ENCODE measurements at regions not wholly inside any gene's neighbourhood (a gene's known extent, or its start where the extent isn't known, plus 50 kb on each side); places are given as distances from the start of the nearest gene placed in this dataset.

DNA sequence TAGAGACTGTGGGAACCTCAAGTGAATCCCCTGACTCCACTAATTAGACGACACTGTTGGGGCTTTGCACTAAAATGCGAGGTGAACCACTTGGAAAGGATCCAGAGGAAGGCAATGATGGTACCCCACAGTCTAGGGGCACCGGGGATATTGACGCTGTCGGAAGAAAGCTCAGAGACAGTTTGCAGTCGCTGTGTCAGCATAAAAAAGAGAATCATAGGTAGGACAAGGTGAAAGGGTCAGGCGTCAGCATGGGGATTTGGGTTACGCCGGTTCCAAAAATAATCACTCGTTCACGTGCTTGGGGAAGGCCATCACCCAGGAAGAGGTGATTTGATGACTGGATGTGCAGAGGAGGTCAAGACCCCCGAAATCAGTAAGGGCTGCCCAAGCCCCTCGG lies 598.0 kb upstream of the NOX3 start:
- no peak for DNase-seq (ENCODE audit: low read depth)

DNA sequence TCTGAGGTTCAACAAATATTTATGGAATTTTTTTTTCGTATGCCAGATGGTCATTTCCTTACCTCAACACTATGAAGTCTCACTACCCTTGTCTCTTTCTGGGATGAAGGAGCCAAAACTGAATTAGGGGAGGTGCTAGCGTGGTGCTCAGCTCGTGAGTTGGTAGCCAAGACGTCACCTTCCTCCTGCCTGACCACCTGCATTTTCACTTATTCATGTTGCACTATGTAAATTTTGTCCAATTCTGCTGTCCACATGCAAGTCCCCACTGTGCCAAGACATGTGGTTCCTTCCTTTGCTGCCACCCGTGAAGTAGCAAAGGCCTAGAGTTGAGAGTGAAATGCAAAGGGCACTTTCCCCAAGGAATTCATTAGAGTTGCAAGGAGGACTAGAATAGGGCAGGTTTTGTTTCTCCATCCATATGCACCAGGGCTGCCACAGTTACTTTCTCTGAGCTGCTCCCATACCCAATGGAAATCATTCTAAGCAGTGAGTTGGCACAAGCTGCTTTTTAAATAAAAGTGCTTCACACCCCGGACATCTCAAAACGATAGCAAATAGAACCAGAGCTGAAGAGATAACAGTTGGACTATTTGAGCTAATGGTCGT lies 591.3 kb upstream of the NOX3 start:
- no peak for DNase-seq (ENCODE audit: low read depth)

DNA sequence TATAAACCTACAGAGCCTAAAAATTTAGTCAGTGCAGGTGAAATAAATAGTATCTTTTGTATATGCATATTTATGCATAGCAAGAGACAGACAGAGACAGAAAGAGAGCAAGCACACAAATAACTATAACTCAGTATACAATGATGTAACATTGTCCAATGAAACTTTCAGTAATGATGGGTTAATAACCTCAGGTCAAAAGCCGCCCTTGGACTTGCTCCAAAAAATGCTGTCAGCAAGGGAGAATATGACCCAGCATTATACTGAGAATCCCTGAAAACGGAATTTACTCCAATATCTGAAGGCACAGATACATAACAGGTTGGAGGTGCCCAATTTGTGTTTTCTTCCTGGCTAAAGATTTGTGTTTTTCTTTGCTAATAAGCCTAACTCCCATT lies 590.6 kb upstream of the NOX3 start:
- DNase-seq (ENCODE audit: low read depth): no peak

DNA sequence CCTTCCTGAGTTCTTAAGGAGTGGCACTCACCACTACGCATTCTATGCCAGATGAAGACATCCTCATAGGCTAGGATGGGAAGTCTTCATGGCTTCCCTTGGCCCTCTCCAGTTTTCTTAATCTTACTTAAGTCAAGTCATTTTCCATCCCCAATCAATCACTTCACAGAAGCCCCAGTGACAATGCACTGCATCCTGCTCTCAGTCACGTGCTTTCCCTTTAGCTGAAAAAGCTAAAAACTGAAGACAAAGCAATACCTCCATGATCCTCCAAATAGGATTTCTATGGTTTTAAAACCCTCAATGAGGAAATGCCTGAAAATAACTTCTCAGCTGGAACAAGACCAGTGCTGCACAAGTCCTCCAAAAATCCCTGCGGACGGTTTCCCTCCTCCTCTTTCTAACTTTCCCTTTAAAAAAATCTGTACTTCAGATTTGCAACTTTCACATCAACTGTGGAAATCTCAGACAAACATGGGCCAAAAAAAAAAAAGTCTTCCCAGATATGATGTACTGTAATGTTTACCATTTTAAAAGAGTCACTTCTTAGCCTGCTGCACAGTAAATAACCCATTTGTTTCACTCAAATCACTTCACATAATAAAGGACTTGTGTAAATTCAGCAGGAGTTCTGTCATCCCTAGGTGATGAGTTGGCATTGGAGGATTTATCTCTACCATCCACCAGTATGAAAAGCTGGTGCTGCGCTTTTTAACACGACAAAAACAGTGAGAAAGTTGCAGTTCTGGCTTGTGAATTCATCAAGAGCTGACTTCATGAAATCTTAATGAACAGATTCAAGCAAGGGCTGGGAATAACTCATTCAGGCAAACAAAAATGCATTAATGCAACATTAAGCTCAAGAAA lies 590.0 kb upstream of the NOX3 start:
- DNase-seq (ENCODE audit: low read depth): no peak

DNA sequence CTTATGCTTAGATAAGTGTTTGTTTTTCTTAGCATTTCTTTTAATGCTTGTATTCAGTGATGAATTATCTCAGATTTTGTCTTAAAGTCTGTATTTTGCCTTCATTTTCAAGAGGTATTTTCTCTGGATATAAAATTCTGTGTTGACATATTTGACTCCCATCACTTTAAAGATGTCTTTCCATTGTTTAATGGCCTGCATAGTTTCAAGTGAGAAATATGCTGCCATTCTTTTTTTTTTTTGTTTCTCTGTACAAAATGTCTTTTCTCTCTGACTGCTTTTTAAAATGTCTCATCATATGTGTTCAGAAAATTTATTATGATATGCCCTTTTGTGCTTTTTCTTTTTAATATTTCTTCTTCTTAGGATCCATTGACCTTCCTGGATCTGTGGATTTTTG lies 578.0 kb upstream of the NOX3 start:
- DNase-seq (ENCODE audit: low read depth): no peak

DNA sequence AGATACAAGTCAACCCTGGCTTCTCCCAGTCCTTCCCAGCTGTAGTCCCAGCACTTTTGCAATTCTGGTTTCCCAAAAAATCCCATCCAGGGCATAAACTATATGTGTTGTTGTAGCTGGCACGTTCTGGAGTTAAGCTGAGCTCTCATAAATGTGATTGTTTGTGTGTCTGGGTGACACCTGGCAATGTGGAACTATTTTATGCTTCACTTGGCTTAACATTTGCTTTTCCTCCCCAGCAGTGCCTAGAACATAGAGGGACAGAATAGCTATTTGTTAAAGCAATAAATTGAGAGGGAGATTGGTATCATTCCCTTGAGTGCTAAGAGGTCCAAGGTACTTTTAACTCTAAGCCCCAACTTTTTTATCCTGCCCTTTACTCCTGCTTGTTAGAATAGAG lies 575.9 kb upstream of the NOX3 start:
- DNase-seq (ENCODE audit: low read depth): no peak

DNA sequence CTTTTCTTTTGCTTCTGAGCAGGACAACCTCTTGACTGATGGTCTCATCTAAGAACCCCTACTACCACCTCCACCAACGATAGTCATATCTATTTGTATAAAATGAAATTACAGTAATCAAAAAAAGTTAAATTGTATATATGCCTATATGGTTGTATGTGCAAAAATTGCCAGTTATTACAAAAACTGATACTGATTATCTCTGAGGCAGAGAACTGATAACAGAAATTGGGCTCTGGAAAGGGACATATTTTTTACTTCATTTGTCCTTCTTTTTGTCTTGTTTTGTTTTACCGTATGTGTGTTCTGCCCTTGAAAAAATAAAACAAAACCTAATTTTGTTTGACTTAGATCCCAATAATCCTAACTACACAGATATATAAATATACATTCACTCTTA lies 574.4 kb upstream of the NOX3 start:
- no peak for DNase-seq (ENCODE audit: low read depth)

DNA sequence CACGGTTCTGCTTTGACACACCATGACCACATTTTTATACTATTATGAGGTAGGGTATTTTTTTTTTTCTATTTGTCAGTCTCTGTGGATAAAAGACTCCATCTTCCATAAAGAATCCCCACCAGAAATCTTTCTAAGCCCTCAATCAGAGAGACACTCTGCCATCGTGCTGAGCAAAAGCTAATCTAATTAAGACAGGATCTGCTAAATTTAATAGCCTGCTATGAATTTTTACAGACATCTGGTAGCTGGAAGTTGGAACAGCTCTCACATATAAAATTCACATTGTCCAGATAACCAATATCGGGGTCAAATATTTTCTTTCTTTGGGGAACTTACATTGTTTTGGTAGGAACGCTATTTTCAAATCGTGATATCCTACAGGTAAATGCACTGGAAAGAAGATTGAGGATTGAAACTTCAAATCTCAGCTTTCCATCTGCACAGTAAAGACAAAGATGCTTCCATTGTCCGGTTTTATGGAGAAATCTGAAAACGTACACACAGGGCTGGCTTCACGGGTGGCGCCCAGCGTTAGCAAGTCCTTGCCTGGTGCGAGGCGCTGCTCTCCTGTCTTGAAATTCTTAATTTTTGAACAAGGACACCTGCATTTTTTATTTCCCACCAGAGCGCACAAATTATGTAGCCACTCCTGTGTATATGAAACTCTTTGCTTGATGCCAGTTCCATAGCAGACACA lies 573.8 kb upstream of the NOX3 start:
- no peak for DNase-seq (ENCODE audit: low read depth)

DNA sequence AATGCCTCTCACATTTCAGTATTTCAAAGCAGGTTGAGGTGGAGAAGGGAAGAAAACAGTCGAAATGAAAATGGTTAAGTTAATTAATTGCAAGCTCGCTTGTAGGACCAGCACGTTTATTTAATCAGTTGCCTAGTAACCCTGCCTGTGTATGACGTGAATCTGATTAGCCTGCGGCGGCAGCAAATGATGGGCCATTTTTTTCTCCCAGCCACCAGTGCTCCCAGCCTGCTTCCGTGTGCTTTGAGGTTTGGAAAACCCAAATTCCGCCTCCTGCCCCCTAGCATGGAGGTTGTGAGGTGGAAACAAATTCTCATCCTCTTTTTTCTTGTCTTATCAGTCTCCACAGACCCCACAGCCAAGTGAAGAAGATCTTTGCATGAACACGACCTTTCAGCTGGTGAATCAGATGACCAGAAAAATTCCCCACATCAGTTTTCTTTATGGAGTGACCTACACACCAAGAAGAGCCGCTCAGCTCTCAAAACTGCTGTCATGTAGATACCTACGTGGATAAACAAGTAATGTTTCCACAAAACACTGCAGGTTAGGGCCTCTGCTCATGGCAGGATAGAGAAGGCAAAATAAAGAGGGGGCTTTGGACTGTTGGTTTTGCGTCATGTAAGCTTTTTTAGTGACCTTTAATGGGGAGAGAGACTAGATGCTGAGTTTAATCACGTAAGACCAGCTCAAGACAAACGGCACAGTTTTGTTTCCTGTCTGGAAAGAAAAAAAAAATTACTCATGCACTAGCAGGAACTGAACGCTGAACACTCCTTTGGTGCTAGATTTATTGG lies 572.9 kb upstream of the NOX3 start:
- DNase-seq (ENCODE audit: low read depth): no peak

DNA sequence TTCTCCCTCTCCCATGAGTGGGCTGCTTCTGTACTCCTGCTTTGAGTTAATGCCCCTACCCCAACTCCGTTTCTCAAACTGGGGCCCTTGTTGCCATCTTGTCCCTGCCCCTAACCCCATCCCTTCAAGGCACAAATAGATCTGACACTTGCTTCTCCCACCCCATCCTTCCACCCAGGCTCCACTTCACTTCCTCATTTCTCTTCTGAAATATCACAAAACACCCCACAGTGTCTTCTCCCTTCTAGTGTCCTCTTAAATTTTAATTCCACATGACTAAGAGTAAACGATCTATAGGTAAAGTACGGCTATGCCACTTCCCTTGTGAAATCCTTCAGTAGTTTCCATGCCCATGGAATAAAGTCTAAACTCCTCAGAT lies 571.6 kb upstream of the NOX3 start:
- no peak for DNase-seq (ENCODE audit: low read depth)

DNA sequence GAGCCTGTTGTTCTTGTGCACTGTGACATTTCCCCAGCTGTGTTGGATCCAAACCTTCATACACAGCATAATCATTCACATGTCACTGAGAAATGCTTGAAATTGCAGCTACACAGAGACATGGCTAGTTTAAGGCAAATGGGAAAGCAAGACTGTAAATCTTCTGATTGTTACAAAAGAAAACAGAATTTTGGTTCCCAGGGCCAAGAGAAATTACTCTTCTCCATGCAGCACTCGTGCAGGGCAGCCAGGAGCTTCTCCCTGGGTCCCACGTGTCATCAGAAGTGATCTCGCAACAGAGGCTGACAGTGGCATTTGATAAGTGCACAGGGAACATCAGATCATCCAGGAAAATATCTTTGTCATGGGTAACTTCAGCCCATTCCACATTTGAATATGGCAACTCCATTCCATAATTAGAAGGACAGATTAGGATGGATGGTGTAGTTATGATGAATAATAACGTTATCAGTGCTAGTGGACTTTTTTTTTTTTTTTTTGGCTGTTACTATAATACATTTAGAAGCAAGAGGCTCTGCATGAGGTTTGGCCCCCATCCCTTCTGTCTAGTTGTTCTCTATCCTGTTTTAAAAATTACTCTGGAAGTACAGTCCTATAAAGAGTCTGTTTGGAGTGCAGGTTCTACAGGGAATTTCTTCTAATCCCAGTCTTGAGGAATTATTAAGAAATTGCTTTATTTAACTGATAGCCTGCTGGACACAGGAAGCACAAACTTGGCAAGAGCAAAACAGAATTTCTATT lies 571.0 kb upstream of the NOX3 start:
- DNase-seq (ENCODE audit: low read depth): no peak

DNA sequence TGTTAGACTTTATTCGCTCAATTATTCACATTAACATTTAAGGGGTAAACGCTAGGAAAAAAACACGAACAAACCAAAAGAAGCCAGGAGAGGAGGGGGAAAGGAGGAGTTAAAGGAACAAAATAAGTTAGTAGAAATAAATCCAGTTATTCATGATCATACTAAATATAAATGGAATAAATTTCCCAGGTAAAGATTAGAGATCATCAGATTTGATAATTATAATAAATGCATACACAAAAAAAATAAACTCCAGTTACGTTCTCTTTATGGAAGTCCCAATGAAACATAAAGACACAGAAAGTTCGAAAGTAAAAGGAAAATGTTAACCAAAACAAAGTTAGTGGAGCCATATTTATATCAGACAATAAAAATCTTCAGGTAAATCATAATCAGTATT lies 568.7 kb upstream of the NOX3 start:
- no peak for DNase-seq (ENCODE audit: low read depth)

DNA sequence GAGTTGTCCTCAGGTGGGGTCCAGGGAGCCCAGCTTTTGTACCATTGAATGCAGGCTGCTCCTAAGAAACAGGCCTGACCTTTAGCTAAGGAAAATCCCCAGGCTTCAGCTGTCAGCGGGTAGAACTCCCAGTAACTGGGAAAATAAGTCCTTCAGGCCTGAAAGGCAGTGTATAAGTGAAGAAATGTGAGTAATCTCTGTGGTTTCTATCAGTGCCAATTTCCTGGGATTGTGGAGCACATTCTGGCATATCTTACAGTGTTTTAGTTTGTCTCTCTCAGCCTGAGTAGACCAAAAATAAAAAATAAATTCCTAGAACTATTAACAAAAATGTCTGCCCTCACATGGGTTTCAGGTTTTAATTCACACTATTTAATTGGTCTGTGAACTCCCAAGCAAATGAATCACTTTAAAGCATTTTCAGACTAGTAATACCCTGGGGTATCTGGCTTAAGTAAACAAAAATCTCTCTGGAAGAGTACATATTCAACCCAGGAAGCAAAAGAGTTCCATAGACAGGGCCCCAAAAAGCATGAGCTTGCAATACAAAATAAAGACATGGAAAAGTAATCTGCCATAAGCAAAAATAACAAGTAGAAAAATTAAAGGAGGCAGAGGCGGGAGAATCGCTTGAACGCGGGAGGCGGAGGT lies 566.2 kb upstream of the NOX3 start:
- no peak for DNase-seq (ENCODE audit: low read depth)

DNA sequence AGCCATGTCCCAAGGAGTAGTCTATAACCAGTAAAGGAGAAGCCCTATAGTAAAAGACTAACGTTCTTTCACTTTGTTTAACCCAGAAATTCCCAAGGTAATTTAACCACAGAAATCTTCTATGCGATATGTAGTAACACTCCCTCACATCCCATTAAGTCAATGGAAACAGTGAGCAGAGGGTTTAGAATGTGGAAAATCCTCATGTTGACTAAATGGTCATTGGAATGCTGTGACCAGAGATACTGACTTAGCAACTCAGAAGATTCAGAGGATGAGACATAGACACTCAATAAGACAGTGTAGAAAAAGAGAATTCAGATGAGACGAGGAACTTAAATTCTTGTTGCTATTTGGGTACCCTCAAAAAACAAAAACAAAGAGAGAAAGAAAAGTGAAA lies 562.2 kb upstream of the NOX3 start:
- no peak for DNase-seq (ENCODE audit: low read depth)

DNA sequence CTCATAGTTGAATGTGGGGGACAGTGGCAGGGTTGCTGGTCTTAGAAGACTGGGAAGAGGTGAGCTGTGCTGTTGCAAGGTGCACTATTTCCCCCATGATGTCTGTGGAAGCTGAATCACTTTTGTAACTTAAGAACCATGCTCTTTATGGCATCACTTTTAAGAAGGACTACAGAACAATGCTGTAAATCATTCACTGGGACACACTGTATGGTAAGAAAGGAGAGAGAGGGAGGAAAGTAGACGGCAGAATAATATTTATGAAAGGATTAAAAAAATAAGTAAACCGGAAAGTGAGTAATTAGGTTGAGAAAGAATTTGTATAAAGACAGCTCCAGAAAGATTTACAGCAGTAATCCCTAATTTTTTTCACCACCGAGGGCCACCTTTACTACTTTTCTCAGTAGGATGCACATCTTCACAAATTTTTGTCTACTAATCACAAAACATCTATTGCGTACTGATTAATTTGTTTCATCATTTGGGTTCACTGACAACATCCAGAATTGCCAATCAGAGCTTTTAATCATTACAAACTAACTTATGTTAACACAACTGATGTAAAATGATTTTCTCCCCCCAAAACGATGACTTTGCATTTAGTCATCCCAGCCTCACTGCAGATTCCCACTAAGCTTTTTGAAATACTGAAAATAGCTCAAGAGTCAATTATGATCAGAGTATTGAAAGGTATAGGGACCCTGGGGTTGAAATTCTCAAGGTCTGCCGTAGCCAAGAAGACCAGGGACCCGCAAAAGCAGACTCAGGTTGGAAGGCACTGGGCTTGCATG lies 560.7 kb upstream of the NOX3 start:
- no peak for DNase-seq (ENCODE audit: low read depth)

DNA sequence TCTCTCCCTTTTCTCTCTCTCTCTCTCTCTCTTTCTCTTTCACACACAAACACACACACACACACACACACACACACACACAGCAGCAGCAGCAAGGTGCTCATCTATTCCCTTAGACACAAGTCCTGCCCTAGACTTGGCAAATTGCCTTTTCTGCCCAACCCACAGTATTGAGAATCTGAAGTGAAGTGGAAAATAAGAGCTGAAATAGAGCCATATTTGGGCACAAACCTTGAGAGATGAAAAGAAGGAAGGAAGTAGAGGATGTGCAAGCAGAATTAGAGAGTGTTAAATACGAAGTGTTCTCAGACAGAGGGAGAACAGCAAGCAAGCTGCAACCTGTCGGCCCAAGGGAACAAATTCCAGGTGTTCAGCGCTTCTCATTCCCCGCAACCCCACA lies 557.5 kb upstream of the NOX3 start:
- no peak for DNase-seq (ENCODE audit: low read depth)

DNA sequence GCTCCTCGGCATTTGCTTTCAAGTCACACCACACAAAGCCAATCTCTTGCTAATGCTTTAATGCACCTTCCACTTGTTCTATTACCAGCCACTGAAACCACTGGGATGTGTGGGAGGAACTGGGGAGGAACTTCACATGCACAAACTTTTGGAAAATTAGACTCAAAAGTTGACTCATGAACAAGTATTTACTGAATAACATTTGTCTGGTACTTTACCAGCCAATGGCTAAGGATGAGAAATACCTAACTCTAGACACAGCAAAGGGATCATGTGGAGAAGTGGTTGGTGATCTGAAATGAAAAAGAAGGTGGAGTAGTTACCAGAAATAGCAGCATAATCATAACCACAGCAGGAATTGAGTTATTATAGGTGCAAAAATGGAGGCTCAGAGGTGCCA lies 554.0 kb upstream of the NOX3 start:
- DNase-seq (ENCODE audit: low read depth): no peak

DNA sequence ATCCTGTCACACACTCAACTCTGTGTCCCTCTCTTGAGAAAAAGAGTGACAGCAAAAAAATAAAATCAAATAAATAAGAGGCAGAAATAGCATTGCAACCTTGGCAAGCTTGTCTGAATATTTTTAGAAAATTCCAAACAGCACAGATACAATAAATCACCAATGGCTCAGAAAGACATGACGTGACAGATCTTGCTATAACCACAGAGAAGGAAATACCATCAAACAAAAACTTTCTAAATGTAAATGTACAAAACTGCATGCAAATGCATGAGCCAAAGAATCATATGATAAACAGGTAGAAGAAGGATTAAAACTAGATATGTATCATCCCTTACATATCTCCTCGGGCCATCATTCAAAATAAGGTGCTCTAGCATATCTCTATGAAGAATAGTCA lies 549.2 kb upstream of the NOX3 start:
- no peak for DNase-seq (ENCODE audit: low read depth)

DNA sequence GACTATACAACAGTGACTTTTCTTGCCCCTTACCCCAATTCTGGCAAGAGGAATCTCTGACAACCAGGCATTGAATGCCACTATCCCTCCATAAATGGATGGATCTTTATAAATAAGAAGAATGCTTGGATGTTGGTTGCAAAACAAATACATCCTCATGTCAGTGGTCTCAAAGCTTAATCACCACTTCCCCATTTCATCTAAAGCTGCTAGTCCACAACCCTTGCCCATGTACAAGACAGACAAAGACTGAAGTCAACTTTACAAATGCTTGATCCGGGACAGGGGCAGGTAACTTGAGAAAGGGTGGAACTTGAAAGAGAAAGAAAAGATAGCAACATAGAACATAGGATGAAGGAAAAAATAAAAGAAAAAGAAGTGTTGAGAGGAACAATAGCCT lies 540.5 kb upstream of the NOX3 start:
- no peak for DNase-seq (ENCODE audit: low read depth)

DNA sequence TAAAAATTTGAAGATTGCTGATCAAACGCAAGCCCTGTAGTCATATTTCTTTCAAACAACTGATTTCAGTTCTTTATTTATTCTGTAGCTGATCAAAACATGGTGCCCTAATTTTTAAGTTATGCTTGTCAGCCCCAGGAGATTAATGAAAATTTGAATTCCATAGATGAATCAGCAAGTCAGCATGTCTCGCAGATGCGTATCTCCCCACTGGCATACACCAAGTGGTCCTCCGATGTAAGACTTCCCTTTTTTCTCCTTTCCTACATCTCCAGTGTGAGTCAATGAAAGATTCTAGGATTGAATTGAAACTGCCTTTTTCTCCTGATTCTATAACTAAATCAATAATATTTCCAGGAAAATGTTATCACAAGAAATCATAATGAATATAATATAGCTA lies 539.6 kb upstream of the NOX3 start:
- no peak for DNase-seq (ENCODE audit: low read depth)

DNA sequence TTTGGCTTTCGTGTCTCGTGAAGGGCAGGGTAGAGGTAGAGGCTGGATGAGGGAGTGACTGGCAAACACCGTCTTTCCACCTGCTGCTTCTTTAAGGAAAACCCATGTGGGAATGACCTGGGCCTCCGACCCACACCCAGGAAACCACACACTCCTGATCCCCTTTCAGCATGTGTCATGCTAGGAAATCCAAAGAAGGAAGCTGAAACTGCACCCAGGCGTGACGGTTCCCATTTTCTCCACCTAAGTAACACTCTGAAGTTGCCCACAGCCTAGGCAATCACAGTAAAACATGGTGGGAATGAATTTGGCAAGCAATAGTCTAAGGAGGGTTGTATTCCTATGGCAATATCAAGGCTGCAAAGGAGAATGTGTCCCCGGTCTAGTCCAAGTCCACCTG lies 538.4 kb upstream of the NOX3 start:
- DNase-seq (ENCODE audit: low read depth): no peak

All from fibroblast of the conjunctiva (primary cell).